HG02981 (cell line): ENCODE measurements at regions not wholly inside any gene's neighbourhood (a gene's known extent, or its start where the extent isn't known, plus 50 kb on each side); places are given as distances from the start of the nearest gene placed in this dataset.

Source experiments
- ATAC-seq: cut with Tn5 transposase; IDR thresholded peaks from one replicate; pipeline ENCODE4 v1.9.1; 2021; ENCODE audit warnings: mild to moderate bottlenecking, moderate library complexity; ENCODE audit not compliant: unreplicated experiment

DNA sequence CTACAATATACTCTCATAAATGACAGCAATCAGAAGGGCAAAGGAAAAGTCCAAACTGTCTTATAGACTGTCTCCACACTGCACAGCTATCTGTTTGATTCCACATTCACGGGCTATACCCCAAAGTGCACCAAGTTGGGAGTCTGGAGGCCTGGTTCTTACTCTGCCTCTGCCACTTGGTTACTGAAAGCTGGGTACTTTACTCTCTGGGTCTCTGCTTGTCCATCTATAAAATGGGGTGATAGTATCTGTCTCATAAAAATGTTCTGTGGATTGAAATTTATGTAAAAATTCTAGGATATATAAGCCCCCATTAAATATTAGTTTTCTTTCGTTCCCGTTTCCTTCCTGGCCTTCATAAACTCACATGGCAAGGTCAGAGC, 86.5 kb downstream of the CD164 start:
- ATAC-seq, result no peak

GRCh38 chr6:109295109-109295773, 87.0 kb downstream of the CD164 start:
- no peak for ATAC-seq

DNA sequence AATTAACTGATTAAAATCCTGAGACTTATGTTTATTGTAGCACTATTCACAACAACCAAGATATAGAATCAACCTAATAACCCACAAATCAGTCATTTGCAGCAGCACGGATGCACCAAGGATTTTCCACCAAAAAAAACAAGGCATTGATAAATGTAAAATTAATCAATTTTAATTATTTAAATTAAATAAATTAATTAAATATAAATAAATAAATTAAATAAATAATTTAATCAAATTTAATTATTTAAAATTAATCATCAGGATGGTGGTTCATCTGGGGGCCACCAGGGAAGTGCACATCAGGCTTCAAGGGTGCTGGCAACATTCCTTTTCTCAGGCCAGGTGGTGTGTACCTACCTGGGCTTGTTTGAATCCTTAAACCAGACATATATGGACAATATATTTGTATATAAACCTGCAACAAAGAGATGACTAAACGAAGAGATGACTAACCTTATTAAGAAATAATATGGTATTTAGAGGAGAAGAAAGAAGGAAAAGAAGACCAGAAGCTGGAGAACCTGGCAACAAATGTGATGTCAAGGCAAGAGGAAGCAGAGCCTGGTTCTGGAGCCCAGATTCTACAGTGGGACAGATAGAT, 89.2 kb downstream of the CD164 start:
- no peak for ATAC-seq

GRCh38 chr6:109292420-109292819, 89.8 kb downstream of the CD164 start:
- ATAC-seq, result no peak

DNA sequence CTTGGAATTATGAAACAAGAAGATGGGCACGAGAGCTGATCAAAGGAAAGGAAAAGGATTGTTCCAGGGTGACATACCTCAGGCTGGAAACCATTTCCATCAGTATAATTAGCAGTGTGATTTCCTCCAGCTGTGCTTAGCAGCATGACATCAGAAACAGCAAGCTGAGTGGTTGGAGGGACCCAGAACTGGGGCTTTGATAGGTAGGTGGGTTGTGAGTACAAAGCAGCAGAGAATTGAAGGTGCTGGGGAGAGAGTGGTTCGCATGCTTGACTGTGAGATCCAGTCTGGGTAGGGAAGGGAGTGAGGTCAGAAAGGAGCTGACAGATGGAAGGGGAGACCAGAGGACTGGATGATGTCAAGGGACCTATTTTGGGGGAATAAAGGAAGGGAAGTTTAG, 90.4 kb downstream of the CD164 start:
- no peak for ATAC-seq

DNA sequence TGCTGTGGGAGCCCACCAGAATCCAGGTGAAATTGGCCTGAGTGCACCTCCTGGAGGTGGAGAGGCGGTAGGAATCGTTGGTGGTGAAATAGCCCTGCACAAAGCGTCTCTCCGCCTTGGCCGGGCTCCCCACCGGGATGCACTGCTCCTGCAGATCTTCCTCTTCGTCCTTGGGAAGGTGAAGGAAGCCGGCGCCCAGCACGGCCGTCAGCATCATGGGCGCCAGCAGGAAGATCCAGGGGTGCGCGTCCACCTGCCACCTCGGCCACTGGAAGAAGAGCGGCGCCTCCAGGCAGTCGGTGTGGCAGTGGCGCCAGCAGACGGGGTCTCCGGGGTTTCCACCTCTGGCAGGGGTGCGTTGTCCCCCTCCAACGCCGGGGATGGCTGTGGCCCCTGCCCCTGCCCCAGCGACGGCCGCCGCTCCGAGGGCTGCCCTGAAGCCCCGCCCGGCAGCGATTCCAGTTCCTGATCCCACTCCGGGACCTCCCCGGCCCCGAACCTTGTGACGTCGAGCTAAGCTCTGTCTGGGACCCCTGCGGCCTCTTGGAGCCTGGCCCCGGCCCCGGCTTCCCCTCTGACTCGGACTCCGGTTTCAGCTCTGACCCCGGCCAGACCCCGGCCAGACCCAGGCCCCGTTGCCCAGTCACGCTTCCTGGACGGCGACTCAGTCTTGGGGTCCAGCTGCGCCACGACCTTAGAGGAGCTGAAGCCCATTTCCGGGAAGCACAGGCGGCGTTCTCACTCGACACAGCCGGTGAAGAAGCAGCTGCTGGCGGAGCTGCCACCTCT, 91.9 kb downstream of the CD164 start:
- ATAC-seq, result no peak

GRCh38 chr6:109285366-109285765, 96.9 kb downstream of the CD164 start:
- ATAC-seq, result no peak

GRCh38 chr6:109284675-109285074, 97.6 kb downstream of the CD164 start:
- ATAC-seq, result no peak

- no peak for ATAC-seq
Measured at GRCh38 chr6:109282756-109283155, 99.5 kb downstream of the CD164 start.

DNA sequence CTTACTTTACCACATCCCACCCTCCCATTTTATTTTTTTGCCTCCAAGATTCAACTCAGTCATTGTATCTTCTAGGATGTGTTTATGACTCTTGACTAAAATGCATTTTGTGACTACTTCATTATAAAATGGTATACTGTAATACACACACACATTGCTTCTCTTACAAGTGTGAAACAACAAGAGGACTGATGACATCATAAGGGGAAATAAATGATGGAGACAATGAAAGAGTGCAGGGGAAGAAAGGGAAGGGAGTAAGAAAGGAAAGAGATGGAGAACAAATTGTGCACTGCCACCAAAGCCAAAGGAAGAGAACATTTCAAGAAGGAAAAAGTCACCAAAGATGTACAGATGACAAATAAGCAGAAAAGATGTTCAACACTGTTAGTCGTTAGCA, 102.6 kb downstream of the CD164 start:
- ATAC-seq, result no peak

- no peak for ATAC-seq
Measured at GRCh38 chr6:109271622-109272021, 110.6 kb downstream of the CD164 start.

- ATAC-seq, result no peak
Measured at GRCh38 chr6:109269953-109270517, 112.2 kb downstream of the CD164 start.

- ATAC-seq, result no peak
Measured at GRCh38 chr6:109269057-109269456, 113.2 kb downstream of the CD164 start.

DNA sequence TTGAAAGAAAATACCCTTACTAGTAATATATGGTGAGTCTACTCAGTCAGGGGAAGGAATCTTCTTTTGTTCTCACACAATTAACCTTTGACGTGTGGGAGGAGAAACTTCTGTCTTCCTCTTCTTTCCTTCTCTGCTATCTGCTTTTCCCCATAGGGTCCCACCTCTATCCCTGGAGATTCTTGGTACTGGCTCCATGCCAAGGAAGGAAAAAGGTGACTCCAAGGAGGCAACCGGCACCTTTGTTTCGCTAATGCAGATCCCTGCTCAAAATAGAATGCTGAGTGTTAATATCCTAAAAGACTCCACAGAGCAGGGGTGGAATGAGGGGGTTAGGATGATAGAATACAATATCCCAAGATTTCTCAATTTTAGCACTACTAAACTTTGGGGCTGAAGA, 116.7 kb downstream of the CD164 start:
- no peak for ATAC-seq

DNA sequence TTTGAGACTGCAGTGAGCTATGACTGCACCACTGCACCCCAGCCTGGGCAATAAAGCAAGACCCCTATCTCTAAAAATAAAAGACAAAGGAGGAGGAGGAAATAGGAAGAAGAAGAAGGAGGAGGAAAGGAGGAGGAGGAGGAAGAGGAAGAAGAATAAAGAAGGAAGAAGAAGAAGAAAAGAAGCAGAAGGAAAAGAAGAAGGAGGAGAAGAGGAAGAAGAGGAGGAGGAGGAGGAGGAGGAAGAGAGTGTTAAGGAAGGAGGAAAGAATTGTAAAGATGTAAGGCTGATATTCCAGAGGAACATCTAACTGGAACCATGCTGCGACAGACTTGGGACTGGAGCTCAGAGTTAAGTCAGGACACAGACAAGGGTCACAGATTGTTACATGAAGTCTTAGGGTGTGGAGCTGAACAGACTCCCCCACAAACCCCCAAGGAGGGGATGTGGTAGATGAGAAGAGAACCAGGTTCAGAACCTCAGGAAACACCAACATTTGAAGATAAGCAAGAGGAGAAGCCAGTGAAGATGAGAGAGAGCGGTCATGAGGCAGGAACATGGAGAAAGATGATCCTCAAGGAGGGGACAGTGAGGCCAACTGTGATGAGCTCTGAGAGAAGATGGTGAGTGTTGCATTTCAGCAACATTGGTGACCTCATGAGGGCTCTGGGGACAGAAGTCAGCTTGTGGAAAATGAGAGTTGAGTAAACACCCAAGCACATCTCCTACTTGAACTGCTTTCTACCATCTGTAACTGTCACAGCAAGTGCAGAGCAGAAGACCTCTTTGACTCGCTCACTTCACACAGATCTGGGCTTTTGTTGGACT, 118.2 kb downstream of the CD164 start:
- no peak for ATAC-seq

GRCh38 chr6:109262261-109262660, 120.0 kb downstream of the CD164 start:
- no peak for ATAC-seq

DNA sequence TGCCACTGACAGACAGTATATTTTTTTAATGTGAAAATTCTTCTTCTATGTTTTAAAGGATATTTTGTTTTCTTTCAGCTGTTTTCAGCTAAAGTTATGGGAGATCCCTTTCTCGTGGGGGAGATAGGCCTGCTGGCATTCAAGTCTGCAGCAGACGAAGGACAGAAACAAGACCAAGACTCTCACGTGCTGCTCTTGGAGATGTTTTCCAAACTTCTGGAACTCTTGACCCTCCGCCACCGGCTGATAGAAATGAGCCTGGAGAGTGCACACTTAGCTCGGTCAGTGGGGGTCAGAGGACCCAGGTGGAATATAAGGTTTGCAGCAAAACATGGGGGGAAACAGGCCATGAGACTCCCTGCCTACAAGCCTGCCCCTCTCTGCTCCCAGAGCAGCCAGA, 120.5 kb downstream of the CD164 start:
- ATAC-seq, result no peak

- ATAC-seq, result no peak
Measured at GRCh38 chr6:109260701-109261100, 121.6 kb downstream of the CD164 start.

GRCh38 chr6:109260126-109260525, 122.1 kb downstream of the CD164 start:
- ATAC-seq, result no peak

GRCh38 chr6:109258129-109258528, 124.1 kb downstream of the CD164 start:
- ATAC-seq, result no peak

GRCh38 chr6:109257494-109257893, 124.8 kb downstream of the CD164 start:
- no peak for ATAC-seq
